OCI-LY7 (cell line): ENCODE measurements at regions not wholly inside any gene's neighbourhood (a gene's known extent, or its start where the extent isn't known, plus 50 kb on each side); places are given as distances from the start of the nearest gene placed in this dataset.

ENCODE experiments used
- EZH2phosphoT487 ChIP-seq: fragments of 200-600 bp; sonication (generic); IDR thresholded peaks from 2 replicates; pipeline ENCODE4 v1.6.1; 2018; ENCODE audit warnings: low read depth, borderline replicate concordance, mild to moderate bottlenecking, mixed run types, antibody characterized with exemption, low read length, moderate library complexity, mixed read lengths
- TF ChIP-seq, protein P1 (sequence below): fragments of 200-600 bp; sonication (generic); conservative IDR thresholded peaks from 2 replicates; pipeline ENCODE4 v1.5.1; 2014; ENCODE audit warnings: mild to moderate bottlenecking, antibody characterized with exemption, low read length, moderate library complexity, mixed read lengths

DNA sequence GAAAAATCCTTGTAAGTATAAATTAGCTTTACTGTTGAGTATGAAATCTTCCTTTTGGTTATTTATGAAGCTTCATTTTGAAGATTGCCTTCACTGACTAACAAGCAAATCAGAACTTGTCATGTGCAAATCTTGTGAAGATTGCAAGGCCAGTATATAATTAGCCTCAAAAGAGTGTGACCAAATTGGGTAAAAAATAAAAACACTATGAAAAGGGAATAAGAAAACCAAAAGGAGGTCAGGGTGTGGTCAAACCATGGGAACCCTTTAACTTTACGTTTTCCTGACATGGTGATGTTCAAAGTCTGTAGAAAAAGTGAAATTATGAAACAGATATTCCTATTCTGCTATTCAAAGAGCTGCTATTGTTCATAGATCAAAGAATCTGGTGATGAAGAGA is 230.3 kb downstream of the BCAT1 start:
- TF ChIP-seq, protein P1, sequence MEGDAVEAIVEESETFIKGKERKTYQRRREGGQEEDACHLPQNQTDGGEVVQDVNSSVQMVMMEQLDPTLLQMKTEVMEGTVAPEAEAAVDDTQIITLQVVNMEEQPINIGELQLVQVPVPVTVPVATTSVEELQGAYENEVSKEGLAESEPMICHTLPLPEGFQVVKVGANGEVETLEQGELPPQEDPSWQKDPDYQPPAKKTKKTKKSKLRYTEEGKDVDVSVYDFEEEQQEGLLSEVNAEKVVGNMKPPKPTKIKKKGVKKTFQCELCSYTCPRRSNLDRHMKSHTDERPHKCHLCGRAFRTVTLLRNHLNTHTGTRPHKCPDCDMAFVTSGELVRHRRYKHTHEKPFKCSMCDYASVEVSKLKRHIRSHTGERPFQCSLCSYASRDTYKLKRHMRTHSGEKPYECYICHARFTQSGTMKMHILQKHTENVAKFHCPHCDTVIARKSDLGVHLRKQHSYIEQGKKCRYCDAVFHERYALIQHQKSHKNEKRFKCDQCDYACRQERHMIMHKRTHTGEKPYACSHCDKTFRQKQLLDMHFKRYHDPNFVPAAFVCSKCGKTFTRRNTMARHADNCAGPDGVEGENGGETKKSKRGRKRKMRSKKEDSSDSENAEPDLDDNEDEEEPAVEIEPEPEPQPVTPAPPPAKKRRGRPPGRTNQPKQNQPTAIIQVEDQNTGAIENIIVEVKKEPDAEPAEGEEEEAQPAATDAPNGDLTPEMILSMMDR: no peak
- no peak for TF ChIP-seq EZH2phosphoT487
